ENCODE measurements at regions not wholly inside any gene's neighbourhood (a gene's known extent, or its start where the extent isn't known, plus 50 kb on each side); places are given as distances from the start of the nearest gene placed in this dataset.

GRCh38 chr13:84044805-84045204 is 162.5 kb upstream of the SLITRK1 start:
- H3K4me3 Mint-ChIP-seq: no peak overlapping the region
- H3F3A ChIP-seq (replicated peaks; ENCODE audit: low read depth): no peaks in the 10 kb centered on the region
- H3K27me3 ChIP-seq (ENCODE audit: insufficient read depth): no peaks in the 10 kb centered on the region
- H3K4me1 Mint-ChIP-seq: peaks cover 32% of the 10 kb centered on the region; the same call in 2 of the 3 replicates
- no peaks in the 10 kb centered on the region for H3K36me3 Mint-ChIP-seq (ENCODE audit: low read depth)
- peaks cover 4% of the 10 kb centered on the region; the same call in 1 of the 2 replicates for H3K9me2 ChIP-seq (ENCODE audit: insufficient read depth)
- no peaks in the 10 kb centered on the region for H3K79me2 ChIP-seq (replicated peaks; ENCODE audit: insufficient read depth)
- H4K20me1 ChIP-seq (replicated peaks; ENCODE audit: insufficient read depth): no peaks in the 10 kb centered on the region
- H2AFZ ChIP-seq: no peak overlapping the region
- H3K36me3 ChIP-seq (ENCODE audit: insufficient read depth): no peaks in the 10 kb centered on the region
- ATAC-seq (no peak), DNase-seq (ENCODE audit: low spot score) (no peak)
- no peak overlapping the region; the same call in 1 of the 2 replicates for H3K27ac Mint-ChIP-seq
- H3K27me3 Mint-ChIP-seq (ENCODE audit: insufficient read depth, low read depth, poor library complexity): no peaks in the 10 kb centered on the region
- H3K4me3 ChIP-seq: no peak overlapping the region
- H3K27ac ChIP-seq (ENCODE audit: low read depth): no peak overlapping the region
- H3K4me2 ChIP-seq: no peak overlapping the region
- no peak for TF ChIP-seq STAT1 (IDR thresholded peaks at IDR 0.05; ENCODE audit: unreplicated experiment)
- TF ChIP-seq ETS1 (IDR thresholded peaks at IDR 0.05): no peak
- TF ChIP-seq, protein P1, sequence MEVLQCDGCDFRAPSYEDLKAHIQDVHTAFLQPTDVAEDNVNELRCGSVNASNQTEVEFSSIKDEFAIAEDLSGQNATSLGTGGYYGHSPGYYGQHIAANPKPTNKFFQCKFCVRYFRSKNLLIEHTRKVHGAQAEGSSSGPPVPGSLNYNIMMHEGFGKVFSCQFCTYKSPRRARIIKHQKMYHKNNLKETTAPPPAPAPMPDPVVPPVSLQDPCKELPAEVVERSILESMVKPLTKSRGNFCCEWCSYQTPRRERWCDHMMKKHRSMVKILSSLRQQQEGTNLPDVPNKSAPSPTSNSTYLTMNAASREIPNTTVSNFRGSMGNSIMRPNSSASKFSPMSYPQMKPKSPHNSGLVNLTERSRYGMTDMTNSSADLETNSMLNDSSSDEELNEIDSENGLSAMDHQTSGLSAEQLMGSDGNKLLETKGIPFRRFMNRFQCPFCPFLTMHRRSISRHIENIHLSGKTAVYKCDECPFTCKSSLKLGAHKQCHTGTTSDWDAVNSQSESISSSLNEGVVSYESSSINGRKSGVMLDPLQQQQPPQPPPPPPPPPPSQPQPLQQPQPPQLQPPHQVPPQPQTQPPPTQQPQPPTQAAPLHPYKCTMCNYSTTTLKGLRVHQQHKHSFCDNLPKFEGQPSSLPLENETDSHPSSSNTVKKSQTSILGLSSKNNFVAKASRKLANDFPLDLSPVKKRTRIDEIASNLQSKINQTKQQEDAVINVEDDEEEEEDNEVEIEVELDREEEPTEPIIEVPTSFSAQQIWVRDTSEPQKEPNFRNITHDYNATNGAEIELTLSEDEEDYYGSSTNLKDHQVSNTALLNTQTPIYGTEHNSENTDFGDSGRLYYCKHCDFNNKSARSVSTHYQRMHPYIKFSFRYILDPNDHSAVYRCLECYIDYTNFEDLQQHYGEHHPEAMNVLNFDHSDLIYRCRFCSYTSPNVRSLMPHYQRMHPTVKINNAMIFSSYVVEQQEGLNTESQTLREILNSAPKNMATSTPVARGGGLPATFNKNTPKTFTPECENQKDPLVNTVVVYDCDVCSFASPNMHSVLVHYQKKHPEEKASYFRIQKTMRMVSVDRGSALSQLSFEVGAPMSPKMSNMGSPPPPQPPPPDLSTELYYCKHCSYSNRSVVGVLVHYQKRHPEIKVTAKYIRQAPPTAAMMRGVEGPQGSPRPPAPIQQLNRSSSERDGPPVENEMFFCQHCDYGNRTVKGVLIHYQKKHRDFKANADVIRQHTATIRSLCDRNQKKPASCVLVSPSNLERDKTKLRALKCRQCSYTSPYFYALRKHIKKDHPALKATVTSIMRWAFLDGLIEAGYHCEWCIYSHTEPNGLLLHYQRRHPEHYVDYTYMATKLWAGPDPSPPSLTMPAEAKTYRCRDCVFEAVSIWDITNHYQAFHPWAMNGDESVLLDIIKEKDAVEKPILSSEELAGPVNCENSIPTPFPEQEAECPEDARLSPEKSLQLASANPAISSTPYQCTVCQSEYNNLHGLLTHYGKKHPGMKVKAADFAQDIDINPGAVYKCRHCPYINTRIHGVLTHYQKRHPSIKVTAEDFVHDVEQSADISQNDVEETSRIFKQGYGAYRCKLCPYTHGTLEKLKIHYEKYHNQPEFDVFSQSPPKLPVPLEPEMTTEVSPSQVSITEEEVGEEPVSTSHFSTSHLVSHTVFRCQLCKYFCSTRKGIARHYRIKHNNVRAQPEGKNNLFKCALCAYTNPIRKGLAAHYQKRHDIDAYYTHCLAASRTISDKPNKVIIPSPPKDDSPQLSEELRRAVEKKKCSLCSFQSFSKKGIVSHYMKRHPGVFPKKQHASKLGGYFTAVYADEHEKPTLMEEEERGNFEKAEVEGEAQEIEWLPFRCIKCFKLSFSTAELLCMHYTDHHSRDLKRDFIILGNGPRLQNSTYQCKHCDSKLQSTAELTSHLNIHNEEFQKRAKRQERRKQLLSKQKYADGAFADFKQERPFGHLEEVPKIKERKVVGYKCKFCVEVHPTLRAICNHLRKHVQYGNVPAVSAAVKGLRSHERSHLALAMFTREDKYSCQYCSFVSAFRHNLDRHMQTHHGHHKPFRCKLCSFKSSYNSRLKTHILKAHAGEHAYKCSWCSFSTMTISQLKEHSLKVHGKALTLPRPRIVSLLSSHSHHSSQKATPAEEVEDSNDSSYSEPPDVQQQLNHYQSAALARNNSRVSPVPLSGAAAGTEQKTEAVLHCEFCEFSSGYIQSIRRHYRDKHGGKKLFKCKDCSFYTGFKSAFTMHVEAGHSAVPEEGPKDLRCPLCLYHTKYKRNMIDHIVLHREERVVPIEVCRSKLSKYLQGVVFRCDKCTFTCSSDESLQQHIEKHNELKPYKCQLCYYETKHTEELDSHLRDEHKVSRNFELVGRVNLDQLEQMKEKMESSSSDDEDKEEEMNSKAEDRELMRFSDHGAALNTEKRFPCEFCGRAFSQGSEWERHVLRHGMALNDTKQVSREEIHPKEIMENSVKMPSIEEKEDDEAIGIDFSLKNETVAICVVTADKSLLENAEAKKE (CRISPR knock-in tag; IDR thresholded peaks at IDR 0.05): no peak
- no peak for TF ChIP-seq EZH2phosphoT487 (IDR thresholded peaks at IDR 0.05; ENCODE audit: unreplicated experiment)
- TF ChIP-seq JUNB (IDR thresholded peaks at IDR 0.05; ENCODE audit: unreplicated experiment): no peak
- TF ChIP-seq ZNF331 (CRISPR knock-in tag; IDR thresholded peaks at IDR 0.05; ENCODE audit: low read depth): no peak
- TF ChIP-seq NANOG (IDR thresholded peaks at IDR 0.05; ENCODE audit: borderline replicate concordance): no peak
- TF ChIP-seq, protein P2, sequence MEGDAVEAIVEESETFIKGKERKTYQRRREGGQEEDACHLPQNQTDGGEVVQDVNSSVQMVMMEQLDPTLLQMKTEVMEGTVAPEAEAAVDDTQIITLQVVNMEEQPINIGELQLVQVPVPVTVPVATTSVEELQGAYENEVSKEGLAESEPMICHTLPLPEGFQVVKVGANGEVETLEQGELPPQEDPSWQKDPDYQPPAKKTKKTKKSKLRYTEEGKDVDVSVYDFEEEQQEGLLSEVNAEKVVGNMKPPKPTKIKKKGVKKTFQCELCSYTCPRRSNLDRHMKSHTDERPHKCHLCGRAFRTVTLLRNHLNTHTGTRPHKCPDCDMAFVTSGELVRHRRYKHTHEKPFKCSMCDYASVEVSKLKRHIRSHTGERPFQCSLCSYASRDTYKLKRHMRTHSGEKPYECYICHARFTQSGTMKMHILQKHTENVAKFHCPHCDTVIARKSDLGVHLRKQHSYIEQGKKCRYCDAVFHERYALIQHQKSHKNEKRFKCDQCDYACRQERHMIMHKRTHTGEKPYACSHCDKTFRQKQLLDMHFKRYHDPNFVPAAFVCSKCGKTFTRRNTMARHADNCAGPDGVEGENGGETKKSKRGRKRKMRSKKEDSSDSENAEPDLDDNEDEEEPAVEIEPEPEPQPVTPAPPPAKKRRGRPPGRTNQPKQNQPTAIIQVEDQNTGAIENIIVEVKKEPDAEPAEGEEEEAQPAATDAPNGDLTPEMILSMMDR (conservative IDR thresholded peaks at IDR 0.05; ENCODE audit: low read depth in 2 of 2): no peak
- peaks cover 22% of the 10 kb centered on the region for H3K4me1 ChIP-seq (ENCODE audit: insufficient read depth)
- H3K9me3 Mint-ChIP-seq: no peaks in the 10 kb centered on the region
